ENCODE measurements at regions not wholly inside any gene's neighbourhood (a gene's known extent, or its start where the extent isn't known, plus 50 kb on each side); places are given as distances from the start of the nearest gene placed in this dataset.
"Not testable (repeated sequence)": the region's sequence is repeated elsewhere in the genome, so short reads cannot be mapped to it uniquely, and the experiment has no call there.

GRCh38 chr14:105999361-106000028, 473.1 kb downstream of the TMEM121 start:
- no peaks in the 10 kb centered on the region for H3K36me3 Mint-ChIP-seq (ENCODE audit: low read depth)
- TF ChIP-seq CTCF (IDR thresholded peaks at IDR 0.05): peak; percentile 46
- no peaks in the 10 kb centered on the region for H3K4me1 Mint-ChIP-seq (ENCODE audit: low read depth)
- peaks cover 8% of the 10 kb centered on the region for H3K9me3 Mint-ChIP-seq (ENCODE audit: low read depth)
- H3K4me3 Mint-ChIP-seq (ENCODE audit: unreplicated experiment): no peak overlapping the region
- no peak overlapping the region for H3K27ac Mint-ChIP-seq (ENCODE audit: unreplicated experiment)
- H3K27me3 Mint-ChIP-seq (ENCODE audit: low read depth): no peaks in the 10 kb centered on the region
- DNase-seq (ENCODE audit: low spot score): no peak

GRCh38 chr14:106000029-106000511, 473.7 kb downstream of the TMEM121 start:
- not testable (repeated sequence) for H3K9me3 Mint-ChIP-seq (ENCODE audit: low read depth); H3K4me1 Mint-ChIP-seq (ENCODE audit: low read depth); H3K27ac Mint-ChIP-seq (ENCODE audit: unreplicated experiment); H3K27me3 Mint-ChIP-seq (ENCODE audit: low read depth); DNase-seq (ENCODE audit: low spot score); H3K36me3 Mint-ChIP-seq (ENCODE audit: low read depth); H3K4me3 Mint-ChIP-seq (ENCODE audit: unreplicated experiment)

- not testable (repeated sequence) for H3K36me3 Mint-ChIP-seq (ENCODE audit: low read depth); H3K9me3 Mint-ChIP-seq (ENCODE audit: low read depth); DNase-seq (ENCODE audit: low spot score); H3K4me3 Mint-ChIP-seq (ENCODE audit: unreplicated experiment); H3K27ac Mint-ChIP-seq (ENCODE audit: unreplicated experiment); H3K4me1 Mint-ChIP-seq (ENCODE audit: low read depth); H3K27me3 Mint-ChIP-seq (ENCODE audit: low read depth)
- TF ChIP-seq CTCF (IDR thresholded peaks at IDR 0.05): peak; percentile 14
Measured at GRCh38 chr14:106001277-106001676, 474.9 kb downstream of the TMEM121 start.

GRCh38 chr14:106003351-106003750, 477.0 kb downstream of the TMEM121 start:
- Mint-ChIP-seq H3K4me1 (ENCODE audit: low read depth) (no peaks in the 10 kb centered on the region), H3K4me3 (ENCODE audit: unreplicated experiment) (no peak overlapping the region), H3K27me3 (ENCODE audit: low read depth) (no peaks in the 10 kb centered on the region), H3K27ac (ENCODE audit: unreplicated experiment) (no peak overlapping the region), H3K9me3 (ENCODE audit: low read depth) (peaks cover 19% of the 10 kb centered on the region), H3K36me3 (ENCODE audit: low read depth) (no peaks in the 10 kb centered on the region)
- DNase-seq (ENCODE audit: low spot score): no peak
- no peak for TF ChIP-seq CTCF (IDR thresholded peaks at IDR 0.05)

GRCh38 chr14:106004937-106005795, 478.8 kb downstream of the TMEM121 start:
- not testable (repeated sequence) for H3K27me3 Mint-ChIP-seq (ENCODE audit: low read depth); DNase-seq (ENCODE audit: low spot score); H3K36me3 Mint-ChIP-seq (ENCODE audit: low read depth); H3K27ac Mint-ChIP-seq (ENCODE audit: unreplicated experiment); H3K4me1 Mint-ChIP-seq (ENCODE audit: low read depth); H3K4me3 Mint-ChIP-seq (ENCODE audit: unreplicated experiment)
- H3K9me3 Mint-ChIP-seq (ENCODE audit: low read depth): peaks cover 24% of the 10 kb centered on the region

GRCh38 chr14:106006043-106006442, 479.7 kb downstream of the TMEM121 start:
- not testable (repeated sequence) for DNase-seq (ENCODE audit: low spot score); H3K36me3 Mint-ChIP-seq (ENCODE audit: low read depth); H3K27me3 Mint-ChIP-seq (ENCODE audit: low read depth); H3K4me1 Mint-ChIP-seq (ENCODE audit: low read depth); H3K4me3 Mint-ChIP-seq (ENCODE audit: unreplicated experiment); H3K27ac Mint-ChIP-seq (ENCODE audit: unreplicated experiment)
- peaks cover 28% of the 10 kb centered on the region for H3K9me3 Mint-ChIP-seq (ENCODE audit: low read depth)

- not testable (repeated sequence) for H3K27me3 Mint-ChIP-seq (ENCODE audit: low read depth); H3K4me3 Mint-ChIP-seq (ENCODE audit: unreplicated experiment); H3K27ac Mint-ChIP-seq (ENCODE audit: unreplicated experiment); DNase-seq (ENCODE audit: low spot score); H3K4me1 Mint-ChIP-seq (ENCODE audit: low read depth); H3K36me3 Mint-ChIP-seq (ENCODE audit: low read depth)
- peaks cover 32% of the 10 kb centered on the region for H3K9me3 Mint-ChIP-seq (ENCODE audit: low read depth)
Measured at GRCh38 chr14:106006716-106007115, 480.3 kb downstream of the TMEM121 start.

Data from chondrocyte (in vitro differentiated cells).